ENCODE measurements at regions not wholly inside any gene's neighbourhood (a gene's known extent, or its start where the extent isn't known, plus 50 kb on each side); places are given as distances from the start of the nearest gene placed in this dataset.

DNA sequence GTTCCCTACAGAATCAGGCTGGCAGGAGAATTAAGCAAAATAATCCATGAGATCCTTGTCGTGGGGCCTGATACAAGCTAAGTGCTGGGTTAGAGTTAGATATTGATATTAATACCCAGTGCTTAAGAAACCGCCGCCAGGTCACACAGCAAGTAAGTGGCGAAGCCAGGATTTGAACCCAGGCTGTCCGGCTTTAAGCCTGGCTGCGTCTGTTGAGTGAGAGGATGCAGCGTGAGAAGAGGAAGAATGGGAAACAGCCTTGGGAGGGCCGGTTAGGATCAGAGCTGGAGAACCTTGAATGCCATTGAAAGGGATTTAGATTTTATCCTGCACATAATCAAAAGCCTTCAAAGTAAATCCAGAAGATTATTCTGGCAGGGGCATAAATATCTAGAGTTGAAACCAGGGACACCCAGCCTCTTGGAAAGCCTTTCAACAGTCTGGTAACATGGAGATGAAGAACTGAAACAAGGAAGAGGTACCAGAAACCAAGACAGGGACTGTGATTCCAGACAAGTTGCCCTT lies 64.8 kb upstream of the HELT start:
- H3K79me2 ChIP-seq (ENCODE audit: control insufficient read depth, insufficient read depth, low read length), result no peaks in the 10 kb centered on the region
- no peaks in the 10 kb centered on the region for H3K27me3 ChIP-seq (ENCODE audit: control insufficient read depth, insufficient read depth, low read length)
- H3K9ac ChIP-seq (ENCODE audit: insufficient read depth, low read length), result no peak overlapping the region
- H3K4me1 ChIP-seq (ENCODE audit: control insufficient read depth, extremely low read depth, insufficient read depth, low read length), result no peaks in the 10 kb centered on the region
- no peak for DNase-seq (ENCODE audit: low read depth in 2 of 2)
- no peak overlapping the region for H3K4me2 ChIP-seq (ENCODE audit: extremely low read depth, insufficient read depth, low read length)
- H4K20me1 ChIP-seq (ENCODE audit: control insufficient read depth, extremely low read depth, insufficient read depth, low read length), result no peaks in the 10 kb centered on the region
- H3K36me3 ChIP-seq (ENCODE audit: control insufficient read depth, insufficient read depth, low read length), result no peaks in the 10 kb centered on the region
- no peak overlapping the region for H3K4me3 ChIP-seq (replicated peaks in 1 of 4; ENCODE audit: control extremely low read depth in 1 of 4, insufficient read depth in 1 of 4, low read depth in 3 of 4, low read length in 4 of 4)
- H2AFZ ChIP-seq (ENCODE audit: low read length), result no peak overlapping the region
- no peaks in the 10 kb centered on the region for H3K9me3 ChIP-seq (ENCODE audit: control insufficient read depth, insufficient read depth, low read depth, low read length)
- H3K27ac ChIP-seq (ENCODE audit: insufficient read depth, low read length), result no peak overlapping the region
- TF ChIP-seq EZH2 (IDR thresholded peaks at IDR 0.05; ENCODE audit: low read length, missing control alignments), result no peak

- no peaks in the 10 kb centered on the region for H3K9me3 ChIP-seq (ENCODE audit: control insufficient read depth, insufficient read depth, low read depth, low read length)
- H3K27me3 ChIP-seq (ENCODE audit: control insufficient read depth, insufficient read depth, low read length), result no peaks in the 10 kb centered on the region
- H3K79me2 ChIP-seq (ENCODE audit: control insufficient read depth, insufficient read depth, low read length), result no peaks in the 10 kb centered on the region
- no peak for DNase-seq (ENCODE audit: low read depth in 2 of 2)
- no peaks in the 10 kb centered on the region for H4K20me1 ChIP-seq (ENCODE audit: control insufficient read depth, extremely low read depth, insufficient read depth, low read length)
- no peak overlapping the region for H3K4me2 ChIP-seq (ENCODE audit: extremely low read depth, insufficient read depth, low read length)
- no peak overlapping the region for H2AFZ ChIP-seq (ENCODE audit: low read length)
- no peak overlapping the region for H3K9ac ChIP-seq (ENCODE audit: insufficient read depth, low read length)
- H3K4me3 ChIP-seq (replicated peaks in 1 of 4; ENCODE audit: control extremely low read depth in 1 of 4, insufficient read depth in 1 of 4, low read depth in 3 of 4, low read length in 4 of 4), result no peak overlapping the region
- H3K27ac ChIP-seq (ENCODE audit: insufficient read depth, low read length), result no peak overlapping the region
- TF ChIP-seq EZH2 (IDR thresholded peaks at IDR 0.05; ENCODE audit: low read length, missing control alignments), result no peak
- H3K4me1 ChIP-seq (ENCODE audit: control insufficient read depth, extremely low read depth, insufficient read depth, low read length), result no peaks in the 10 kb centered on the region
- H3K36me3 ChIP-seq (ENCODE audit: control insufficient read depth, insufficient read depth, low read length), result no peaks in the 10 kb centered on the region
These were observed 64.3 kb upstream of the HELT start for GRCh38 chr4:184953971-184954370.

DNA sequence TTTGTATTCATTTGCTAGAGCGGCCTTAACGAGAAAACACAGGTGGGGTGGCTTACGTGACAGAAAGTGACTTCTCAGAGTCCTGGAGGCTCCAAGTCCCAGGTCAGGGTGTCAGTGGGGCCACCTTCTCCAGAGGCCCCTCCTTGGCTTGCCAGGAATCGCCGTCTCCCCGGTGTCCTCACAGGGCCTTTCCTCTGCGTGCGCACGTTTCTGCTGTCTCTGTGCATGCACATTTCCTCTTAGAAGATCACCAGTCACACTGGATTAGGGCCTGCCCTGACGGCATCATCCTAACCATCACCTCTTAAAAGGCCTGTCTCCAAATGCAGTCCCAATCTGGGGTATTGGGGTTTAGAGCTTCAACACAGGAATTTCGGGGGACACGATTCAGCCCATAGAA lies 63.8 kb upstream of the HELT start:
- H3K27ac ChIP-seq (ENCODE audit: insufficient read depth, low read length), result no peak overlapping the region
- no peak overlapping the region for H3K4me2 ChIP-seq (ENCODE audit: extremely low read depth, insufficient read depth, low read length)
- H3K4me1 ChIP-seq (ENCODE audit: control insufficient read depth, extremely low read depth, insufficient read depth, low read length), result no peaks in the 10 kb centered on the region
- DNase-seq (ENCODE audit: low read depth in 2 of 2), result no peak
- no peaks in the 10 kb centered on the region for H3K9me3 ChIP-seq (ENCODE audit: control insufficient read depth, insufficient read depth, low read depth, low read length)
- no peaks in the 10 kb centered on the region for H3K36me3 ChIP-seq (ENCODE audit: control insufficient read depth, insufficient read depth, low read length)
- no peak overlapping the region for H3K9ac ChIP-seq (ENCODE audit: insufficient read depth, low read length)
- no peaks in the 10 kb centered on the region for H3K79me2 ChIP-seq (ENCODE audit: control insufficient read depth, insufficient read depth, low read length)
- H3K27me3 ChIP-seq (ENCODE audit: control insufficient read depth, insufficient read depth, low read length), result no peaks in the 10 kb centered on the region
- no peak overlapping the region for H3K4me3 ChIP-seq (replicated peaks in 1 of 4; ENCODE audit: control extremely low read depth in 1 of 4, insufficient read depth in 1 of 4, low read depth in 3 of 4, low read length in 4 of 4)
- H2AFZ ChIP-seq (ENCODE audit: low read length), result no peak overlapping the region
- TF ChIP-seq EZH2 (IDR thresholded peaks at IDR 0.05; ENCODE audit: low read length, missing control alignments) (no peak), CTCF (conservative IDR thresholded peaks at IDR 0.05 in 1 of 2, IDR thresholded peaks at IDR 0.05 in 1 of 2; ENCODE audit: low read depth in 1 of 2, low read length in 2 of 2) (no peak)
- H4K20me1 ChIP-seq (ENCODE audit: control insufficient read depth, extremely low read depth, insufficient read depth, low read length), result no peaks in the 10 kb centered on the region

DNA sequence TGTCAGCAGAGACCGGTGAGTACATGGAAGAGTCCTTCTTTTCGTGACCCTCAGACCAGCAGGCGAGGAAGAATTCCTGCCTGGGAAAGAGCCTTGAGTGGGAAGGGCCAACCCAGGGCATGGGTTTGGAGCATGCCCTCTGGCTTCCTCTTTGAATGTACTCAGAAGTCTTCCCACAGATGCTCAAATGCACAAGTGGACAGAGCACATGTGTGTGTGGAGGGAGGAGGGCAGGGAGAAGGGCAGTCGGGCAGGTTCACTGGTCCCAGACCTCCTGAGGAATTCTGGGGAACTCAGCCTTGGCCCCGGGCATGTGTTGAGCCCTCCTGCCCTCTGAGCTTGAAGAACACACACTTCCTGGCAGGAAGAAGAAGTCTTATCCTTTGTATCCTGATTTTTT lies 63.2 kb upstream of the HELT start:
- DNase-seq (ENCODE audit: low read depth in 2 of 2), result no peak
- H3K9ac ChIP-seq (ENCODE audit: insufficient read depth, low read length), result no peak overlapping the region
- H3K4me3 ChIP-seq (replicated peaks in 1 of 4; ENCODE audit: control extremely low read depth in 1 of 4, insufficient read depth in 1 of 4, low read depth in 3 of 4, low read length in 4 of 4), result no peak overlapping the region
- no peaks in the 10 kb centered on the region for H4K20me1 ChIP-seq (ENCODE audit: control insufficient read depth, extremely low read depth, insufficient read depth, low read length)
- no peaks in the 10 kb centered on the region for H3K9me3 ChIP-seq (ENCODE audit: control insufficient read depth, insufficient read depth, low read depth, low read length)
- TF ChIP-seq EZH2 (IDR thresholded peaks at IDR 0.05; ENCODE audit: low read length, missing control alignments), result no peak
- TF ChIP-seq CTCF (conservative IDR thresholded peaks at IDR 0.05 in 1 of 2, IDR thresholded peaks at IDR 0.05 in 1 of 2; ENCODE audit: low read depth in 1 of 2, low read length in 2 of 2), result no peak
- H2AFZ ChIP-seq (ENCODE audit: low read length), result no peak overlapping the region
- no peak overlapping the region for H3K27ac ChIP-seq (ENCODE audit: insufficient read depth, low read length)
- no peaks in the 10 kb centered on the region for H3K36me3 ChIP-seq (ENCODE audit: control insufficient read depth, insufficient read depth, low read length)
- H3K4me1 ChIP-seq (ENCODE audit: control insufficient read depth, extremely low read depth, insufficient read depth, low read length), result no peaks in the 10 kb centered on the region
- no peaks in the 10 kb centered on the region for H3K27me3 ChIP-seq (ENCODE audit: control insufficient read depth, insufficient read depth, low read length)
- no peak overlapping the region for H3K4me2 ChIP-seq (ENCODE audit: extremely low read depth, insufficient read depth, low read length)
- H3K79me2 ChIP-seq (ENCODE audit: control insufficient read depth, insufficient read depth, low read length), result no peaks in the 10 kb centered on the region

All from fibroblast of lung (primary cell).